Transverse colon (tissue), 4 donors: ENCODE measurements at regions not wholly inside any gene's neighbourhood (a gene's known extent, or its start where the extent isn't known, plus 50 kb on each side); places are given as distances from the start of the nearest gene placed in this dataset.

Source experiments
- DNase-seq: peaks from one replicate; pipeline ENCODE4 v3.0.0-alpha.2; 2019
- H3K27ac ChIP-seq, 4 donors: fragments of 200-600 bp; sonication (generic); 2 replicates each; pipeline ENCODE4 v1.5.1; 2016 to 2018; ENCODE audit warnings: inconsistent platforms in 4 of 4
- H3K27me3 ChIP-seq: fragments of 200-600 bp; sonication (generic); 2 replicates; pipeline ENCODE4 v1.5.1; 2017; ENCODE audit warnings: inconsistent platforms
- H3K36me3 ChIP-seq, 4 donors: fragments of 200-600 bp; sonication (generic); 2 replicates each; pipeline ENCODE4 v1.5.1; 2017 to 2019; ENCODE audit warnings: inconsistent platforms in 4 of 4
- H3K4me1 ChIP-seq, 4 donors: fragments of 200-600 bp; sonication (generic); 2 replicates each; pipeline ENCODE4 v1.5.1; 2017 to 2020; ENCODE audit warnings: inconsistent platforms in 4 of 4
- H3K4me3 ChIP-seq, 4 donors: fragments of 200-600 bp; sonication (generic); 1 replicate in 1 of 4; 2 replicates in 3 of 4; pipeline versions ENCODE4 v1.5.1 to v1.6.1; 2017 to 2019; ENCODE audit warnings: inconsistent platforms in 4 of 4
- H3K9me3 ChIP-seq, 2 donors: fragments of 200-600 bp; sonication (generic); 2 replicates each; pipeline ENCODE4 v1.5.1; 2017 to 2019; ENCODE audit warnings: inconsistent platforms in 2 of 2
- EP300 ChIP-seq: sonication (generic); formaldehyde crosslinking; IDR thresholded peaks from one replicate; pipeline ENCODE4 v1.6.1; 2017; ENCODE audit warnings: antibody characterized with exemption, low read depth
- POLR2A ChIP-seq: fragments of 450-650 bp; IDR thresholded peaks from one replicate; pipeline ENCODE4 v1.6.1; 2016; ENCODE audit warnings: antibody characterized with exemption, mild to moderate bottlenecking, moderate library complexity
- POLR2AphosphoS5 ChIP-seq, 3 donors: sonication (generic); formaldehyde crosslinking; IDR thresholded peaks; one replicate each; pipeline ENCODE4 v1.6.1; 2016; ENCODE audit warnings: antibody characterized with exemption in 3 of 3
- WGBS, 2 donors: methylation state at CpG; one replicate each; pipeline ENCODE4 v1.1.5; 2018; ENCODE audit warnings: low coverage in 1 of 2; 5-methylcytosine and 5-hydroxymethylcytosine counted together
- in situ Hi-C, 4 donors: fragments of 200-750 bp; cut with MboI; loops; one replicate each; pipeline versions ENCODE4 v1.15.0 to v1.15.1; 2017; ENCODE audit warnings: low sequenced_read_pairs in 3 of 4, low pct_ligation_motif_present in 1 of 4, low pct_unique_long_range_greater_than_20kb in 1 of 4
- intact Hi-C: fragments of 100-400 bp; cut with DNase I; formaldehyde crosslinking; loops from one replicate; pipeline ENCODE4 v1.15.1; 2023; ENCODE audit warnings: low total_unique reads
- TF ChIP-seq, protein P1 (sequence below), 5 experiments: fragments of 200-600 bp in 3 of 5; fragments of 450-650 bp in 2 of 5; sonication (generic) in 3 of 5; IDR thresholded peaks; 1 replicate in 2 of 5; 2 replicates in 3 of 5; pipeline ENCODE4 v1.5.1; 2016 to 2017; ENCODE audit warnings: antibody characterized with exemption in 5 of 5, inconsistent platforms in 3 of 5, mild to moderate bottlenecking in 2 of 5, moderate library complexity in 1 of 5

DNA sequence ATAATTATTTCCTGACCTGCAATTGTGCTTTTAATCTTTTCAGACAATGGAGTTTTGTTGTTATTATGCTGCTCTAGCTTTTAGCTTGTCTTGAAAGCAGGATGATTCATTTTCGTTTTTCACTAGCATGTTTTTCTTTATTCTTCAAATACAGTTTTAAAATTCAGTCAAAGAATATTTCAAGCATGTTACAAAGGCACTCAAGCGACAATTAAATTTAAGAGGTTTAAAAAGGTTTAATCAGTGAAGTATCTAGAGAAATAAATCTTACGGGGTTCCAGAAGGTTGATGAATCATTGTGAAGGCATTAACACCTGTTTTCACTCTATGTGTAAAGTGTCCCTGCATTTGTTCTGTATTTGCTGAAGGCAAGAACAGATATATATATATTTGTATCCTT, 390.7 kb upstream of the TMEFF2 start:
- Histone ChIP-seq H3K27me3 (no peaks in the 10 kb centered on the region), H3K4me3 (no peak overlapping the region), H3K4me1 (no peaks in the 10 kb centered on the region), H3K27ac (no peak overlapping the region), H3K36me3 (no peaks in the 10 kb centered on the region), H3K9me3 (no peaks in the 10 kb centered on the region)
- 56 to 59% methylated on average over 3 of the region's 3 CpGs for WGBS, 2 donors
- in situ Hi-C loops: no loop called here
- DNase-seq: no peak
- TF ChIP-seq POLR2AphosphoS5 (IDR thresholded peaks at IDR 0.05): no peak
- no peak for TF ChIP-seq POLR2A
- no peak for TF ChIP-seq EP300
- TF ChIP-seq, protein P1, sequence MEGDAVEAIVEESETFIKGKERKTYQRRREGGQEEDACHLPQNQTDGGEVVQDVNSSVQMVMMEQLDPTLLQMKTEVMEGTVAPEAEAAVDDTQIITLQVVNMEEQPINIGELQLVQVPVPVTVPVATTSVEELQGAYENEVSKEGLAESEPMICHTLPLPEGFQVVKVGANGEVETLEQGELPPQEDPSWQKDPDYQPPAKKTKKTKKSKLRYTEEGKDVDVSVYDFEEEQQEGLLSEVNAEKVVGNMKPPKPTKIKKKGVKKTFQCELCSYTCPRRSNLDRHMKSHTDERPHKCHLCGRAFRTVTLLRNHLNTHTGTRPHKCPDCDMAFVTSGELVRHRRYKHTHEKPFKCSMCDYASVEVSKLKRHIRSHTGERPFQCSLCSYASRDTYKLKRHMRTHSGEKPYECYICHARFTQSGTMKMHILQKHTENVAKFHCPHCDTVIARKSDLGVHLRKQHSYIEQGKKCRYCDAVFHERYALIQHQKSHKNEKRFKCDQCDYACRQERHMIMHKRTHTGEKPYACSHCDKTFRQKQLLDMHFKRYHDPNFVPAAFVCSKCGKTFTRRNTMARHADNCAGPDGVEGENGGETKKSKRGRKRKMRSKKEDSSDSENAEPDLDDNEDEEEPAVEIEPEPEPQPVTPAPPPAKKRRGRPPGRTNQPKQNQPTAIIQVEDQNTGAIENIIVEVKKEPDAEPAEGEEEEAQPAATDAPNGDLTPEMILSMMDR (IDR thresholded peaks at IDR 0.05): no peak
- intact Hi-C loops: no loop called here

DNA sequence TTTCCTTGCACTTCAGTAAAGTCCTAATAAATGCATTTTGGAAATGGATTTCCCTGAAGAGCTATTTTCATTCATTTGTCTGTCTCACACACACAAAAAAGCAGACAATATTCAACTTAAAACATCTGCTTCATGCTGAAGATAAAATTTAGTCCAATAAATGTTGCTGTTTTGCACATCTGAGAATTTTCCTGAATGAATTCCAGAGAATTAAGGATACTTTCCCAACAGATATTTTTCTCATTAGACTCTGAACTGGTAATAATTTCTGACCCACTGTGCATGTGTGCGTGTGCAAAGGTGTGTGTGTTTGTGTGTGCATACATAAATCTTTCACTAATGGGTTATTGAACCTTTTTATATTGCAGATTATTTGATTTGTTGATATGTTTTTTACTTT, 390.2 kb upstream of the TMEFF2 start:
- in situ Hi-C loops: no loop called here
- Histone ChIP-seq H3K27me3 (no peaks in the 10 kb centered on the region), H3K36me3 (no peaks in the 10 kb centered on the region), H3K27ac (no peak overlapping the region), H3K4me3 (no peak overlapping the region), H3K4me1 (no peaks in the 10 kb centered on the region), H3K9me3 (no peaks in the 10 kb centered on the region)
- 73 to 78% methylated on average over 1 of the region's 1 CpG for WGBS, 2 donors
- no peak for DNase-seq
- TF ChIP-seq POLR2A (no peak), EP300 (no peak), POLR2AphosphoS5 (IDR thresholded peaks at IDR 0.05) (no peak)
- TF ChIP-seq, protein P1 (IDR thresholded peaks at IDR 0.05): no peak
- intact Hi-C loops: no loop called here

DNA sequence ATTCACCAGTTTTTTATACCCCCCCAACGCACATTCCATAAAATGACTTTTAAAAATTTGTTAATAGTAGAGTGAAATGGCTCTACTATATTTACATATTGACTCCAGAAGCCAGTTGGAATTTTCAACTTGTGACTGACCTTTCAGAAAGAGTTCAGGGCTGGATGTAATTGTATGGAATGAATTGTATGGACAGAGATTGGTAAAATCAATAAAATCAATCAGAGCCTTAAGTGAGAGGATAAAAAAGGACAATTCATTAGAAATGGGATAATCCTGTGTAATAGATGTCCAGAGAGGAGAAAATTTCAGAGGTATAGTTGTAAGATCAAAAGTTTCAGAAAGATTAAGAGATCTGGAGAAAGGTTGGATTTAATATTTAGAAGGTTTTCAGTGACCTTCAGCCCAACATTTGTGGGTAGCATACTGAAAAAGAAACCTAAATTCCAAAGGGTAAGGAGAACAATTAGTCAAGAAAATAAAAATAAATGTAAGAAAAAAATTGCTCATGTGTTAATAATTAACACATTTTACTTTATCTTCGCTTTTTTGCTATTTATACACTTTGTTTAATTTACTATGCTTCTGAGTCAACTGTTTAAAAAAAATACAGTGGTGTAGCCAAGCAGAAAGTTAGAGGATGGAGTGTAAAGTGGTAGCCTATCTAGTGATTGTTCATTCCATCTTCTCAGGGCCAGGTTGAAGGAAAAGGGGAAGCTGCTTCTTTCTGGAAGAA, 385.4 kb upstream of the TMEFF2 start:
- intact Hi-C loops (no loop called here), in situ Hi-C loops (no loop called here)
- no peaks in the 10 kb centered on the region for H3K4me1 ChIP-seq
- WGBS, 2 donors: 35 to 60% methylated on average over 2 of the region's 2 CpGs
- H3K4me3 ChIP-seq: no peak overlapping the region
- H3K27me3 ChIP-seq: no peaks in the 10 kb centered on the region
- H3K27ac ChIP-seq: no peak overlapping the region
- H3K9me3 ChIP-seq: no peaks in the 10 kb centered on the region
- TF ChIP-seq POLR2AphosphoS5 (IDR thresholded peaks at IDR 0.05): no peak
- TF ChIP-seq, protein P1 (IDR thresholded peaks at IDR 0.05): no peak
- TF ChIP-seq EP300: no peak
- no peaks in the 10 kb centered on the region for H3K36me3 ChIP-seq
- DNase-seq: no peak

DNA sequence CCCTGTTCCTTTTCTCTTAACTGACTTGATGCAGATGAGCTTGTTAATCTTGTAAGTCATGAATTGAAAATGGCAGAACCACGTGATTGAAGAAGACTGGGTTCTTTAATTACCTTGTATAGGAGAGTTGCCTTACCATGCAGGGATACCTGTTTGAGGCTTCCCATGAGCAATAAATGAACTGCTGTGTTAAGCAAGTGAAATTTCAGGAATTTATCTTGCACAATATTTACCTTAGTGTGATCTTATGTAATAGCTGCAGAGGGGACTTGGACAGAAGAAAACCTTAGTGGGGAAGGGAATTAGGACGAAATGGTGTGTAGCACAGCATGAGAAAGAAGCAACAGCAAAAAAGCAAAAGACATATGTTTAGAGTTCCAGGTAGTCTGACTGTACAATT, 384.0 kb upstream of the TMEFF2 start:
- Histone ChIP-seq H3K27me3 (no peaks in the 10 kb centered on the region), H3K9me3 (no peaks in the 10 kb centered on the region), H3K27ac (no peak overlapping the region), H3K36me3 (no peaks in the 10 kb centered on the region), H3K4me1 (no peaks in the 10 kb centered on the region), H3K4me3 (no peak overlapping the region)
- TF ChIP-seq, protein P1 (IDR thresholded peaks at IDR 0.05): no peak
- TF ChIP-seq POLR2A: no peak
- TF ChIP-seq EP300: no peak
- no peak for TF ChIP-seq POLR2AphosphoS5 (IDR thresholded peaks at IDR 0.05)
- no peak for DNase-seq
- 47 to 54% methylated on average over 2 of the region's 2 CpGs for WGBS, 2 donors
- intact Hi-C loops (no loop called here), in situ Hi-C loops (no loop called here)
